AG10803 (cell line): ENCODE measurements at regions not wholly inside any gene's neighbourhood (a gene's known extent, or its start where the extent isn't known, plus 50 kb on each side); places are given as distances from the start of the nearest gene placed in this dataset.

Experiments
- DNase-seq: peaks from one replicate; pipeline ENCODE4 v3.0.0; 2010; ENCODE audit warnings: low read depth
- H3K4me3 ChIP-seq: 2 replicates; pipeline ENCODE4 v1.5.1; 2011; ENCODE audit warnings: mild to moderate bottlenecking, low read length, control low read depth
- TF ChIP-seq, protein P1 (sequence below): conservative IDR thresholded peaks from 2 replicates; pipeline ENCODE4 v1.5.1; 2011; ENCODE audit warnings: mild to moderate bottlenecking, low read length, control low read depth, inconsistent platforms

DNA sequence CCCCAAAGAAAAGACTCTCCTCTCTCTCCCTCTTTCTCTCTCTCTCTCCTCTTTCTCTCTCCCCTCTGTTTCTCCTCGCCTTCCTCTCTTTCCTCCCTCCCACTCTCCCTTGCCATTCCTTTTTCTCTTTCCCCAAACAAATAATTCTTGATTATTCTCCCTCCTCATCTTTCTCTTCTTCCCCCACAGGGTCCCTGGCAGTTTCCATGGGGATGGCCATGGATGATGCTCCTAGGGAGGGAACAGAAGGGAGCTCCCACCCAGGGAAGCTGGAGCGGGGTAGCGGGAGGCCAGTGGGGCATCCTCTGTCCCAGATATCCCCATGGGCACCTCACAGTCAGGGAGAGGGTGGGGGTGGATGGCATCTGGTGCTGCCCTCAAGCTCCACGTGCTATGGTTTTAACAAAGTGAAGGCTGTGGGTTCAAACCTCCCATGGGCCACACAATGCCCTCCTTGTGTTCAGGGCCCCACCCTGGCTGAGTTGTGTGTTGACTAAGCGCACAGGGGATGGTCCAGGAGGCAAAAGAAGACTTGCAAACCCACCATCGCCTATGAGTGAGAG lies 266.4 kb downstream of the BUD13 start:
- no peak overlapping the region for H3K4me3 ChIP-seq
- TF ChIP-seq, protein P1, sequence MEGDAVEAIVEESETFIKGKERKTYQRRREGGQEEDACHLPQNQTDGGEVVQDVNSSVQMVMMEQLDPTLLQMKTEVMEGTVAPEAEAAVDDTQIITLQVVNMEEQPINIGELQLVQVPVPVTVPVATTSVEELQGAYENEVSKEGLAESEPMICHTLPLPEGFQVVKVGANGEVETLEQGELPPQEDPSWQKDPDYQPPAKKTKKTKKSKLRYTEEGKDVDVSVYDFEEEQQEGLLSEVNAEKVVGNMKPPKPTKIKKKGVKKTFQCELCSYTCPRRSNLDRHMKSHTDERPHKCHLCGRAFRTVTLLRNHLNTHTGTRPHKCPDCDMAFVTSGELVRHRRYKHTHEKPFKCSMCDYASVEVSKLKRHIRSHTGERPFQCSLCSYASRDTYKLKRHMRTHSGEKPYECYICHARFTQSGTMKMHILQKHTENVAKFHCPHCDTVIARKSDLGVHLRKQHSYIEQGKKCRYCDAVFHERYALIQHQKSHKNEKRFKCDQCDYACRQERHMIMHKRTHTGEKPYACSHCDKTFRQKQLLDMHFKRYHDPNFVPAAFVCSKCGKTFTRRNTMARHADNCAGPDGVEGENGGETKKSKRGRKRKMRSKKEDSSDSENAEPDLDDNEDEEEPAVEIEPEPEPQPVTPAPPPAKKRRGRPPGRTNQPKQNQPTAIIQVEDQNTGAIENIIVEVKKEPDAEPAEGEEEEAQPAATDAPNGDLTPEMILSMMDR, result no peak
- DNase-seq, result no peak

DNA sequence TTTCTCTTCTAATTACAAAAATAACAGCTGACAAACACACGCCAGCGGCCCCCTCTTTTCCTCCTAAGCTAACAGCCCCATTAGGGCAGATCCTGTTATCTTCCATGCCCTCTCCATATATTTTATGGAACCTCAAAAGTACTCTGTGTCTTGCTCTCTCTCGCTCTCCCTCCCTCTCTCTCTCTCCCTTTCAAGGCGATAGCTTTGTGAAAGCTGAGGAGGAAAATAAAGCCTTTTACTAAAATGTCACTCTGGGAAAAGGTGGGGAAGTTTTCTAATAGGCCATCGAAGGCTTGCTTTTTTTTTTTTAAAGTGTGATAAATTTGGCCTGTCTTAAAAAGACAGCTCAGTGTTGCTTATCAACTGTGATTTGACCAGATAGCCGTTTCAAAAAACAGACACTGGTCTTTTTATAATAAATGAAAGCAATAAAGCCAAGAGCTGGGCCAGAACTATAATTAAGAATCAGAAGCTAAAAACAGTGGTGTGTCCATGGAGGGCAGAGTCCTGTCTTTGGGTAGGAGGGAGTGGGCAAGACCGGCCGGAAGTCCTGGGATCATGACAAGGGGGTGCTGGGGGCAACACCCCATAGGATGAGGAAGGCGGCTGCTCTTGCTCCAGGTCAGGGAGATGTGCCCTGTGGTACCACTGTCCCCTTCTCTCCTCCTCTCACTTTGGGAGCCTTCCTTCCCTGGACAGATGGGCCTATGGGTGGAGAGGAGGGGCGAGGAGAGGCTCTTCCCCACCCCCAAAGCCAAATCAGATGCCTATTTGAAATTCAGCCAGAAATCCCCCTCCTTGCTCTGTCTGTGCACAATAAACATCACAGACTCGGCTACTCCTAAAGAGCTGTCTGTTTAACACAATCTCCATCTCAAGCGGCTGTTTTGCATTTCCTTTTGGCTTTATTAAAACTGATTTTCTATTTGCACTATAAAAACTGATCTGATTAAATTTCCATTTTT lies 267.2 kb downstream of the BUD13 start:
- no peak overlapping the region for H3K4me3 ChIP-seq
- TF ChIP-seq, protein P1, result no peak
- DNase-seq, result no peak

DNA sequence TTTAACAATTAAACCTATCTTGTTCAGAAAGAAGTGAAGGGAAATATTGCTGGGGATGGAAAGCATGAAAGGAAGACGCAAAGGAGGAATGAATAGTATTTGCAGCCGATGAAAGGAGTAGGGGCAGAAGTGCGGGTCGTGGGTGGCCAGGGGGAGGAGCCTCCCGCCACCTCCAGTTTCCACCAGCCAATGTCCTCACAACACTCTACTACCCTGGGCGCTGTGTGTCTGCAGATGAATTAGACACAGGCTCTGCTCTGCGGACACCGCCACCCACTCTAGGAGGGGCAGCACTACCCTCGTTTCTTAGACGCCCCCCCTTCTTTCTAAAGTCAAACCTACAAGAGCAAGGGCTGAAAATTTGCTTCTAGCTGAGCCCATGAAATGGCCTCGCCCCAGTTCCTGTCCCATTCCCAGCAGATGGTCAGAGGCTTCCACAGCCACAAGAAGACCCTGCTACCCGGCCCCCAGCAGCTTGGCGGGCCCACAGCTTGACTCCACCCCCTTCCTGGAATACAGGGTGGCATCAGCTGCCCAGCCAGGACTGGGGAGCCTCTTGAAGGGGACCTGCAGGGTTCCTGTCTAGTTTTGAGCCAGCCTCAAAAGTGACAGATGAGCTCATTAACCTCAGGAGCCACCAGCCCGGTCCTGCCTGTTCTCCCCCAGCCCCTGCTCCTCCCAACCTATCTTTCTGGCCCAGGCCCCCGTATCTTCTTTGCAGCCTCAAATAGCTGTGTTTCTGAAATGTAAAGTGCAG lies 268.1 kb downstream of the BUD13 start:
- no peak overlapping the region for H3K4me3 ChIP-seq
- TF ChIP-seq, protein P1, result no peak
- no peak for DNase-seq

DNA sequence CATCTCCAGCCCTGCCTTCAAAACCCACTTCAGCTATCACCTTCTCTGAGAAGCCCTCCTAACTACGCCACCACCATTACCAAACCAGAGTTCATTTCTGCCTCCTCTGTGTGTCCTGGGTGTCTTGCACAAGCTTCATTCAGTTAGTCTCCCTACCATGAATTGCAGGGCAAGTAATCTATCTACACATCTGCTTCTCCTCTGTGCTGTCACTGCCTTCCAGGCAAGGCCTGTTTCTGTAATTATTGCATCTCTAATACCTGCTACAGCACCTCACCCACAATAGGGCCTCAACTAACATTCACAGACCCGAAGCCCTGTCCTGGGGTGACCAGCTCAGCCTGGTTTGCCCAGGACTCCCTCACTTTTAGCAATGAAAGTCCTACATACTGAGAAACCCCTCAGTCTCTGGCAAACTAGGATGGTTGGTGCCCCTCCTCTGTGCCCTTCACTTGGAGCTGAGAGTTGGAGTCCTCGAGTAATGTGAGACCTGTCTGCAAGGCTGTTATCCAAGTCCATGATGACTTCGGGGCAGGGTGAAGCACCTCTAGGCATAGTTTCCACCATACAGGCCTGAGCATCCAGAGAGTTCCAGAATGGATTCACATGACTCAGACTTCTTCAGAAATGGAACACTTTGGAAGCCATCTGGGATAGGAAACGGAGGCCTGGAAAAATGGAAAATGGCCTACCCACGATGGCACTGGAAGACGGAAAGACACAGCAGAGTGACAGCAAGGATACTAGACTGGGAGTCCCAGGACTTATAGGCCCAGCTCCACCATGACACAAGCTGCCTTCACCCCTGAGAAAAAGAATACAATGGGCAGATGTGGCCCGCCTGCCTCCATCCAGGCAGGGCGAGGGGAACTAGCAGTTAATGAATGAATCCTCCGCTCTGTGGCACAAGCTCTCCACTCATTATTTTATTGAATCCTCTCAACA lies 269.3 kb downstream of the BUD13 start:
- H3K4me3 ChIP-seq, result no peak overlapping the region
- no peak for DNase-seq
- TF ChIP-seq, protein P1, result no peak

DNA sequence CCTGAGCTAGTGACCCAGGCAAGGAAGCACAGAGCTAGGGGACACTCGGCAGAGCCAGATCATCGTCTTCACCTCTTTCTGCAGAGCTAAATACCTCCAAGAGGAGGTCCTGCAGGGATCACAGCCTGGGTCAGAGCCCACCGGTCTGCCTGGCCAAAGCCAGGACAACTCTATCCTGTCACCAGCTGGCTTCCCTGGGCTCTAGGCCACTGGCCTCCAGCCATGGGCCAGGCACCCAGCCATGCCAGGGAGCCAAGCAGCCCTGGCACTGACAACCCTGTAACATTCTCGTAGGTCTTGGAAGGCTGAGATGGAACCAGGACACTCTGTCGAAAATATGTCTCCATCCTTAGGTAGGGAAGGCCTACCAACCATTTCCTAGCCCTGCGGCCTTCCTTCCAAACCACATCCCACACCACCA lies 270.1 kb downstream of the BUD13 start:
- DNase-seq, result no peak
- H3K4me3 ChIP-seq, result no peak overlapping the region
- TF ChIP-seq, protein P1, result no peak

DNA sequence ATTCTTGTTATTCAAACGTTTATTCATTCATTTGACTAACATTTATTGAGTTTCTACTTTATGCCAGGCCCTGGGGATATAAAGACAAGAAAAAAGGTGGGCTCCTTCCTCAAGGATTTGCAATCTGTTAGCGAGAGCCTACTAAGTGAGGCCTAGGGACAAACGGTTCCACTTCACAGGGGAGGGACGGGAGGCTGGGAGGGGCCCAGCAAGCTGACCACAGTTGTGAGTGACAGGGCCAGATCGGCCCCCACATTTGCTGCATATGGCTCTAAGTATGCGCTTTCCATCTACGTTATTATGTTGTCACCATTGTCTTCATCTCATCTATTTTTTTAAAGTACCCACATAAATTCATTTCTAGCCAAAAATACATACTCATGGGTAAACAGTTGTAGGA lies 271.1 kb downstream of the BUD13 start:
- H3K4me3 ChIP-seq, result no peak overlapping the region
- TF ChIP-seq, protein P1, result no peak
- no peak for DNase-seq
